HepG2 (cell line): ENCODE measurements at regions not wholly inside any gene's neighbourhood (a gene's known extent, or its start where the extent isn't known, plus 50 kb on each side); places are given as distances from the start of the nearest gene placed in this dataset.

Experiments used
- ASH2L ChIP-seq: fragments of 300-600, 200-600 bp; sonication (generic); IDR thresholded peaks from 2 replicates; pipeline ENCODE4 v1.7.0; 2017; ENCODE audit warnings: low read depth, mild to moderate bottlenecking, moderate library complexity, mixed read lengths, low read length; ENCODE audit not compliant: insufficient read length
- BCL6 ChIP-seq: IDR thresholded peaks from 2 replicates; pipeline ENCODE4 v1.6.1; 2016; ENCODE audit warnings: missing genetic modification reagents, missing compliant biosample characterization
- BRCA1 ChIP-seq: sonication (generic); formaldehyde crosslinking; IDR thresholded peaks from 2 replicates; pipeline ENCODE4 v1.4.0; 2020; ENCODE audit warnings: missing genetic modification reagents
- FOSL1 ChIP-seq: sonication (generic); formaldehyde crosslinking; IDR thresholded peaks from 2 replicates; pipeline ENCODE4 v1.9.0; 2021; ENCODE audit warnings: missing genetic modification reagents, borderline replicate concordance
- HNF1B ChIP-seq: sonication (generic); formaldehyde crosslinking; IDR thresholded peaks from 2 replicates; pipeline ENCODE4 v1.5.1; 2020; ENCODE audit warnings: mild to moderate bottlenecking, moderate library complexity, missing genetic modification reagents
- HNRNPLL ChIP-seq: fragments of 200-400 bp; formaldehyde crosslinking; IDR thresholded peaks from 2 replicates; pipeline ENCODE4 v1.6.1; 2017; ENCODE audit warnings: mild to moderate bottlenecking, low read depth, low read length; ENCODE audit not compliant: poor library complexity, severe bottlenecking
- IRF1 ChIP-seq: sonication (generic); formaldehyde crosslinking; IDR thresholded peaks from 2 replicates; pipeline ENCODE4 v1.4.0; 2020; ENCODE audit warnings: low read depth, mild to moderate bottlenecking, missing genetic modification reagents
- NPAS2 ChIP-seq: sonication (generic); formaldehyde crosslinking; IDR thresholded peaks from 2 replicates; pipeline ENCODE4 v1.8.0; 2022; ENCODE audit warnings: mild to moderate bottlenecking, missing genetic modification reagents, borderline replicate concordance
- NR2F1 ChIP-seq, 2 experiments: fragments of 450-650 bp in 1 of 2; formaldehyde crosslinking in 1 of 2; IDR thresholded peaks; 2 replicates each; pipeline versions ENCODE4 v1.5.0 to v1.6.1; 2016 to 2020; ENCODE audit warnings: mild to moderate bottlenecking in 1 of 2, missing compliant biosample characterization in 1 of 2, missing genetic modification reagents in 1 of 2, moderate library complexity in 1 of 2
- NR2F2 ChIP-seq: IDR thresholded peaks from 2 replicates; pipeline ENCODE4 v1.6.1; 2012; ENCODE audit warnings: low read depth, inconsistent platforms, borderline replicate concordance
- POLR2AphosphoS2 ChIP-seq: IDR thresholded peaks from 2 replicates; pipeline ENCODE4 v1.6.1; 2011; ENCODE audit warnings: low read depth, low read length, improper control_type of control experiment
- RNF2 ChIP-seq: fragments of 450-650 bp; conservative IDR thresholded peaks from 2 replicates; pipeline ENCODE4 v1.6.1; 2016; ENCODE audit warnings: low read depth
- SMC3 ChIP-seq: IDR thresholded peaks from 2 replicates; pipeline ENCODE4 v1.6.1; 2011; ENCODE audit warnings: low read length, improper control_type of control experiment
- SYNCRIP ChIP-seq: fragments of 200-400 bp; formaldehyde crosslinking; IDR thresholded peaks from 2 replicates; pipeline ENCODE4 v1.6.1; 2018; ENCODE audit warnings: mild to moderate bottlenecking, low read depth, low read length; ENCODE audit not compliant: insufficient read depth
- TCF7 ChIP-seq: sonication (generic); IDR thresholded peaks from 2 replicates; pipeline ENCODE4 v1.6.1; 2016; ENCODE audit warnings: antibody characterized with exemption, low read depth
- ZBTB38 ChIP-seq: sonication (generic); formaldehyde crosslinking; IDR thresholded peaks from 2 replicates; pipeline ENCODE4 v1.5.1; 2020; ENCODE audit warnings: mild to moderate bottlenecking, missing genetic modification reagents
- ZNF17 ChIP-seq: sonication (generic); formaldehyde crosslinking; IDR thresholded peaks from 2 replicates; pipeline ENCODE4 v1.5.0; 2020; ENCODE audit warnings: mild to moderate bottlenecking, missing genetic modification reagents
- ZNF274 ChIP-seq: sonication (generic); formaldehyde crosslinking; IDR thresholded peaks from 2 replicates; pipeline ENCODE4 v1.5.1; 2020; ENCODE audit warnings: mild to moderate bottlenecking, missing genetic modification reagents
- ZNF720 ChIP-seq: sonication (generic); formaldehyde crosslinking; IDR thresholded peaks from 2 replicates; pipeline ENCODE4 v1.4.0; 2020; ENCODE audit warnings: missing genetic modification reagents
- ZNF724P ChIP-seq: sonication (generic); formaldehyde crosslinking; IDR thresholded peaks from 2 replicates; pipeline ENCODE4 v1.8.0; 2022; ENCODE audit warnings: missing genetic modification reagents, borderline replicate concordance
- ZNF749 ChIP-seq: sonication (generic); formaldehyde crosslinking; IDR thresholded peaks from 2 replicates; pipeline ENCODE4 v1.8.0; 2022; ENCODE audit warnings: mild to moderate bottlenecking, missing genetic modification reagents, moderate library complexity, borderline replicate concordance
- ZNF782 ChIP-seq: sonication (generic); formaldehyde crosslinking; IDR thresholded peaks from 2 replicates; pipeline ENCODE4 v1.4.0; 2020; ENCODE audit warnings: missing genetic modification reagents, mild to moderate bottlenecking, borderline replicate concordance
- ZSCAN25 ChIP-seq: sonication (generic); formaldehyde crosslinking; IDR thresholded peaks from 2 replicates; pipeline ENCODE4 v1.8.0; 2022; ENCODE audit warnings: mild to moderate bottlenecking, missing genetic modification reagents
- TF ChIP-seq, protein P1 (sequence below): sonication (generic); formaldehyde crosslinking; IDR thresholded peaks from 2 replicates; pipeline ENCODE4 v1.4.0; 2020; ENCODE audit warnings: missing genetic modification reagents
- TF ChIP-seq, protein P2 (sequence below): IDR thresholded peaks from 2 replicates; pipeline ENCODE4 v1.6.1; 2016; ENCODE audit warnings: control low read depth
- TF ChIP-seq, protein P3 (sequence below): sonication (generic); formaldehyde crosslinking; IDR thresholded peaks from 2 replicates; pipeline ENCODE4 v1.5.0; 2020; ENCODE audit warnings: missing genetic modification reagents

DNA sequence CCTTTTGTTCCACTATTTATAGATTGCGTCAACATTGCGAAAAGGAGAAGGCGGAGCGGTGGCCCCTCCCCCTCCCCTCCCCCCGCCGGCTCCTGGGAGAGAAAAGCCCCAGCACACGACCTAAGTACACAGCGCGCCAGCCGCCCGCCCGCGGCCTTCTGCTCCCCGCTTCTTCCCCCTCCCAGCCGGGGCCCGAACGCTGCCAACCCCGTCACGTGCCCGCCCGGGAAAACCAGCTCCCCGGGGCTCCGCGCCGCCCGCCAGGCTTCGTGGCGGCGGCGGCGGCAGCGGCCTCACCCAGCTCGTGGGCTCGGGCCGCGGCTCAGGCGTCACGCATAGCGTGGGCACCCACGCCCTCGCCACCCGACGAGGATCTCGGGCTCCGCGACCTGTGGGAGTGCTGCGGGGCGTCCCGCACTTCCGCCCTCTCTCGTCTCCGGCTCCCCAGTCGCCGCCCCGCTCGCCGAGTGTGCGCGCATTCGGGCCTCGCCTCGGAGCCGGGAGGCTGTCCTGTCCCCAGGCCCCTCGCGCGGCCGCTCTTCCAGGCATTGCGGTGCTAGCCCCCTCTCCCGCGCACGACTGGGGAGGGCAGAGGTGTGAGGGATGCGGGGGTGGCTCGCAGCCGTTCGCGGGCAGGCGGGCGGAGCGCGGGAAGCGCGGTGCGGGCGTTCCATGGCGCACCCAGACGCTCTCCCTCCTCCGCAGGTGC, 110.5 kb downstream of the KCNRG start (continued):
- TF ChIP-seq ZSCAN25 (CRISPR knock-in tag), result no peak
- peak; percentile 15; the same call in 1 of the 2 replicates for TF ChIP-seq BCL6
- no peak for TF ChIP-seq NPAS2 (CRISPR knock-in tag)
- TF ChIP-seq ZBTB38, result no peak
- TF ChIP-seq ZNF274 (CRISPR knock-in tag), result no peak; the same call in 1 of the 2 replicates
- peak; percentile 63; the same call in 1 of the 2 replicates for TF ChIP-seq ZNF749 (CRISPR knock-in tag)
- TF ChIP-seq, protein P1, sequence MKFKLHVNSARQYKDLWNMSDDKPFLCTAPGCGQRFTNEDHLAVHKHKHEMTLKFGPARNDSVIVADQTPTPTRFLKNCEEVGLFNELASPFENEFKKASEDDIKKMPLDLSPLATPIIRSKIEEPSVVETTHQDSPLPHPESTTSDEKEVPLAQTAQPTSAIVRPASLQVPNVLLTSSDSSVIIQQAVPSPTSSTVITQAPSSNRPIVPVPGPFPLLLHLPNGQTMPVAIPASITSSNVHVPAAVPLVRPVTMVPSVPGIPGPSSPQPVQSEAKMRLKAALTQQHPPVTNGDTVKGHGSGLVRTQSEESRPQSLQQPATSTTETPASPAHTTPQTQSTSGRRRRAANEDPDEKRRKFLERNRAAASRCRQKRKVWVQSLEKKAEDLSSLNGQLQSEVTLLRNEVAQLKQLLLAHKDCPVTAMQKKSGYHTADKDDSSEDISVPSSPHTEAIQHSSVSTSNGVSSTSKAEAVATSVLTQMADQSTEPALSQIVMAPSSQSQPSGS (CRISPR knock-in tag), result no peak
- TF ChIP-seq SYNCRIP, result no peak
- TF ChIP-seq TCF7, result no peak
- no peak for TF ChIP-seq POLR2AphosphoS2
- peak; percentile 63 for TF ChIP-seq HNRNPLL
- 0 out of 2 replicates have a peak, but pooled peaks have one; percentile 19 for TF ChIP-seq FOSL1 (CRISPR knock-in tag)
- TF ChIP-seq ASH2L, result no peak
- peak; percentile 90 for TF ChIP-seq RNF2
- peak; percentile 88; the same call in 1 of the 2 replicates for TF ChIP-seq BRCA1
- TF ChIP-seq IRF1, result 0 out of 2 replicates have a peak, but pooled peaks have one; percentile 13
- no peak for TF ChIP-seq ZNF17 (CRISPR knock-in tag)
- TF ChIP-seq ZNF782 (CRISPR knock-in tag), result 0 out of 2 replicates have a peak, but pooled peaks have one; percentile 69
- TF ChIP-seq ZNF720, result no peak
- TF ChIP-seq HNF1B (CRISPR knock-in tag), result no peak
- no peak for TF ChIP-seq NR2F2
- TF ChIP-seq ZNF724P (CRISPR knock-in tag), result no peak
- TF ChIP-seq, protein P2, sequence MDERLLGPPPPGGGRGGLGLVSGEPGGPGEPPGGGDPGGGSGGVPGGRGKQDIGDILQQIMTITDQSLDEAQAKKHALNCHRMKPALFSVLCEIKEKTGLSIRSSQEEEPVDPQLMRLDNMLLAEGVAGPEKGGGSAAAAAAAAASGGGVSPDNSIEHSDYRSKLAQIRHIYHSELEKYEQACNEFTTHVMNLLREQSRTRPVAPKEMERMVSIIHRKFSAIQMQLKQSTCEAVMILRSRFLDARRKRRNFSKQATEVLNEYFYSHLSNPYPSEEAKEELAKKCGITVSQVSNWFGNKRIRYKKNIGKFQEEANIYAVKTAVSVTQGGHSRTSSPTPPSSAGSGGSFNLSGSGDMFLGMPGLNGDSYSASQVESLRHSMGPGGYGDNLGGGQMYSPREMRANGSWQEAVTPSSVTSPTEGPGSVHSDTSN (CRISPR knock-in tag), result no peak
- no peak for TF ChIP-seq NR2F1 (CRISPR knock-in tag; IDR thresholded peaks at IDR 0.05)
- TF ChIP-seq, protein P3, sequence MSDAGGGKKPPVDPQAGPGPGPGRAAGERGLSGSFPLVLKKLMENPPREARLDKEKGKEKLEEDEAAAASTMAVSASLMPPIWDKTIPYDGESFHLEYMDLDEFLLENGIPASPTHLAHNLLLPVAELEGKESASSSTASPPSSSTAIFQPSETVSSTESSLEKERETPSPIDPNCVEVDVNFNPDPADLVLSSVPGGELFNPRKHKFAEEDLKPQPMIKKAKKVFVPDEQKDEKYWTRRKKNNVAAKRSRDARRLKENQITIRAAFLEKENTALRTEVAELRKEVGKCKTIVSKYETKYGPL, result no peak
- no peak for TF ChIP-seq SMC3
